Suppressor macrophage treated with lipopolysaccharide for 4 hours (primary cell): ENCODE measurements at regions not wholly inside any gene's neighbourhood (a gene's known extent, or its start where the extent isn't known, plus 50 kb on each side); places are given as distances from the start of the nearest gene placed in this dataset.
"Not testable (repeated sequence)": the region's sequence is repeated elsewhere in the genome, so short reads cannot be mapped to it uniquely, and the experiment has no call there.

ENCODE experiments used
- DNase-seq: peaks from one replicate; pipeline ENCODE4 v3.0.0-alpha.2; 2020

DNA sequence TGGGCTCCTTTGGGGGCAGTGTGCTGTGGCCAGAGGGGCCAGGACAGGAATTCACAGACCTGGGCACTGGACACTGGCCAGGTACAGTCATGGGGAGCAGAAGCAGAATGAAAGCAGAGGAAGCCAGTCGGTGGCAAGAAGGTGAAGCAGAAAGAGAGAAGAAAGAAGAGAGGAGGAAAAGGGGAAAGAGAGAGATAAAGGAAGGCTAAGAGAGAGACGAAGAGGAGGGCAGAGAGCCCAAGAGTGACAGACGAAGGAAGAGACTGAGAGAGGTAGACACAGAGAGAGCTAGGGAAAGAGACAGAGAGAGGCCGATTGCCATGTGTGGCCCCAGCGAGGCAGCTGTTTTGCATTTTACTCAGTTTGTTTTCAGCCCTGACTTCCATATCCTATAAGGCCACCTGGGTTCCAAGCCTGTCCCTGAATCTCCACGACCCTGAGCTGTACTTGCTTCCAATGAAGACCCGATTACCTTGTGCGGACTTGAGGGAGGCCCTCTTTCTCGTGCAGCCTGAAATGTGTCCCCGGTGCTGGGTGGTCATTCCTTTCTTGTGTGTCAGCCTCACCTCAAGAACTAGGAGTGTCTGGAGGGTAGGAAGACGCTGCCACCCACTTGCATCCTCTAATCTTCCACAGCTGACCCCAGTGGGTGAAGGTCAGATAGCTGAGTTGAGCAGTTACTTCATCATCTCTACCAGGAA, 73.9 kb downstream of the LSM3 start:
- no peak for DNase-seq

DNA sequence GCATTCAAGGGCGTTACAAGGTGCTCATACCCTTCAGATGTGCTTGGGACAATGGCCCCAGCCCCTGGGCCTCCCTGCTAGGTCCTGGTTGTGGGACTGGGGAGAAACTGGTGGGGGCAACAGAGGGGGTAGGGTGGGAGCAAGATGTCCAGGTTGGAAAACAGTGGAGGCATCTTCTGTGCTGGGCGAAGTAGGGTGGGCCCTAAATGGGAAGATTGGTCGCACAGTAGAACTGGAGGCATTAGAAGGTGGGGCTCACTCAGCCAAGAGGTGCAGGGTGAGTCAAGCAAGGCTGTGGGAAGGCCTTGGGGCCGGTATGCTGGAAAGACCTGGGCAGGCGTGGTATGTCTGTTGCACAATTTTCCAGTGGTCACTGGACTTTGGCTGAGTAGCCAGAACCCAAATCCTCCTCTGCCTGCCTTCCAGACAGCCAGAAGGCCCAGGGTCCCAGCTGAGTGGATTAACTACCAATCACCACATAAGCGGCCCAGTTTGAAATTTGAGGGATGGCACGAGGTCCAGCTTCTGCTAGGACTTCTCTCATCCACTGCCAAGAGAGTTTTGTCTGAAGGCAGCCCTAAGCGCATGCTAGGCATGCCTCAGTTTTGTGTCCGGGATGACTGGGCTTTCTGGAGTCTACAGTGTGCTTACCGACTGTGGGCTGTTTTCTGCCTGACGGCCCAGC, 74.5 kb downstream of the LSM3 start:
- no peak for DNase-seq

DNA sequence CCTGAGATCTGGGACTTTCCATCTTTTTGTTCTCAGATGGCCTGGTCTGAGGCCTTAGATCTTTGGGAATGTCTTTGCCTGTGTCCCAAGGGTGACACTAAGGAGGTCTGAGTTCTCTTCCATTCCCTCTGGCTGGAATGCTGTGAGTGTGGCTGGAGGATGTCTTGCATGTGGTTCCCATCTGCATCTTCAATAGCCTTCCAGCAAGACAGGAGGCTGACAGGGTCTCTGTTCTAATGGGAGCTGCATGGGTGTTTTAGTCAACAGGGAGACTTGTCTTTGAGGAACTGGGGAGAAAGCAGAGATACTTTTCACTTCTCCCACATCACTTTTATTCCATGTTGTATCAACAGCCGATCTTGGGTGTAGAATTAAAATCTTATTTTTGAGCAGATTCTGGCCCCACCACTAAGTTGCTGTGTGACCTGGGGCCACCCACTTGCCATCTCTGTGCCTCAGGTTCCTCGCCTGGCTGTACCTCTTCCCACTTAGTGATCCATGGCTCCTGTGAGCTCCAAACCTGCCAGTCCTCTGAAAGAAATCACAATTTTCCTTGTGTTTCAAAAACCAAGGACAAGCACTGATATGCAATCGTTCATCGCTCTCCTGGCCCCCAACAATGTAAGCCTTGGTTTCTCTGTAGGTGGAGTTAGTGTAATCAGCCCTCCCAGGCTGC, 75.2 kb downstream of the LSM3 start:
- DNase-seq: no peak

DNA sequence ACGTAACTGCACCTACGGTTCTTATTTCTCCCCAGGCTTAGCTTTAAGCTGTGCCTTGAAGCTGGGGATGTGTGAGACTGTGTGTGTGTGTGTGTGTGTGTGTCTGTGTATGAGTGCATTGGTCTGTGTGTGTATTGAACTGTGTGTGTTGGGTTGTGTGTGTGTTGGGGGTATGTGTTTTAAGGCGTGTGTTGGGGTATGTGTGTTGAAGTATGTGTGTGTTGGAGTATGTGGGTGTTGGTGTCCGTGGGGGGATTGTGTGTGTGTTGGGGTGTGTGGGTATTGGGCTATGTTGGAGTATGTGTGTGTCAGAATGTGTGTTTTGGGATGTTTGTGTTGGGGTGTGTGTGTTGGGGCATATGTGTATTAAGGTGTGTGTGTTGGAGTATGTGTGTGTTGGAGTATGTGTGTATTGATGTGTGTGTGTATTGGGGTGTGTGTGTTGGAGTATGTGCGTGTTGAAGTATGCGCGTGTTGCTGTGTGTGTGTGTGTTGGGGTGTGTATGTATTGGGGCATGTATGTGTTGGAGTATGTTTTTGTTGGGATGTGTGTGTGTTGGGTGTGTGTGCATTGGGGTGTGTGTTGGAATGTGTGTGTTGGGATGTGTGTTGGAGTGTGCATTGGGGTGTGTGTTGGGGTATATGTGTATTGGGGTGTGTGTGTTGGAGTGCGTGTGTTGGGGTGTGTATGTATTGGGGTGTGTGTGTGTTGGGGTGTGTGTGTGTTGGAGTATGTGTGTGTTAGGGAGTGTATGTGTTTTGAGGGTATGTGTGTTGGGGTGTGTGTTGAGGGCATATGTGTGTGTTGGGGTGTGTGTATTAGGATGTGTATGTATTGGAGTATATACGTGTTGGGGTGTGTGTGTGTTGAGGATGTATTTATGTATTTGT, 76.4 kb downstream of the LSM3 start:
- DNase-seq: no peak

DNA sequence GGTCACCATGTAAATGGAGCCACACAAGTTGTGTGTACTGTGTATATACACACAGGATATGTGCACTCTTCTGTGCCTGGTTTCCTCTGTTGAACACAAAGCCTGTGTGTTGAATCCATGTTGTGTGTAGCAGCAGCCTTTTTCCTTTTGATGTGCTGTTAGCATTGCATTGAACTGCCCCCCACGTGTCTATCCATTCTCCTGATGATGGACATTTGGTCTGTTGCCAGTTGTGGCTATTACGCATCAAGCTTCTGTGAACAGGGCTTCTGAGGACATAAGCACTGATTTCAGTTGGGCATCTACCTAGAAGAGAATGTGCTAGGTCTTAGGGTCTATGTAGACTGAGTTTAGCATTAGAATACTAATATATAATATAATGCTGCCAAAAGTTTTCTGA, 77.4 kb downstream of the LSM3 start:
- no peak for DNase-seq

DNA sequence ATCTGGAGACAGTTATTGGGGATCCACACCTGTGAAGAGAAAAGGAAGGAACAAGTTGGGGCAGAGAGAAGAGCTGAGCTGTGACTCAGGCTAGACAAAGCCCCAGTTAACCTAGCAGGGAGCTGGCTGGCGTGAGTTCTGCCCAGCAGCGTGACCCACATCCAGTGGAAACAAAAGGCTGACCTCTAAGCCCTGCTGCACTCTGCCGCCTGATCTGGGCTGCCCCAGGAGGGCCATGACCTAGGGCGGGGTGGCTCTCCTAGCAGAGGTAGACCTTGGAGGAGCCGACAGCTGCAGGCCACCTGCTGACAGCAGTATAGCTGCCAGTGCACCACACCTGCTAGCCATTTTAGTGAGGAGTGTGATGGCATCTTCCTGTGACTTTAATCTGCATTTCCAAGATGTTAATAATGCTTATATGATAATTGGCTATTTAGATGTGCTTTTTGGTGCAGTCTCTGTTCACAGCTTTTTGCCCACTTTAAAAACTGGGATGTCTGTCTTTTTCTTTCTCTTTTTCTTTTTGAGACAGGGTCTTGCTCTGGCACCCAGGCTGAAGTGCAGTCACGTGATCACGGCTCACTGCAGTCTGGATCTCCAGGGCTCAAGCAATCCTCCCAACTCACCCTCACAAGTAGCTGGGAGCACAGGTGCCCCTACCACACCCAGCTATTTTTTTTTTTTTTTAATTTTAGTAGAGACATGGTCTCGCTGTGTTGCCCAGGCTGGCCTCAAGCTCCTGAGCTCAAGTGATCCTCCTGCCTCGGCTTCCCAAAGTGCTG, 78.1 kb downstream of the LSM3 start:
- no peak for DNase-seq

DNA sequence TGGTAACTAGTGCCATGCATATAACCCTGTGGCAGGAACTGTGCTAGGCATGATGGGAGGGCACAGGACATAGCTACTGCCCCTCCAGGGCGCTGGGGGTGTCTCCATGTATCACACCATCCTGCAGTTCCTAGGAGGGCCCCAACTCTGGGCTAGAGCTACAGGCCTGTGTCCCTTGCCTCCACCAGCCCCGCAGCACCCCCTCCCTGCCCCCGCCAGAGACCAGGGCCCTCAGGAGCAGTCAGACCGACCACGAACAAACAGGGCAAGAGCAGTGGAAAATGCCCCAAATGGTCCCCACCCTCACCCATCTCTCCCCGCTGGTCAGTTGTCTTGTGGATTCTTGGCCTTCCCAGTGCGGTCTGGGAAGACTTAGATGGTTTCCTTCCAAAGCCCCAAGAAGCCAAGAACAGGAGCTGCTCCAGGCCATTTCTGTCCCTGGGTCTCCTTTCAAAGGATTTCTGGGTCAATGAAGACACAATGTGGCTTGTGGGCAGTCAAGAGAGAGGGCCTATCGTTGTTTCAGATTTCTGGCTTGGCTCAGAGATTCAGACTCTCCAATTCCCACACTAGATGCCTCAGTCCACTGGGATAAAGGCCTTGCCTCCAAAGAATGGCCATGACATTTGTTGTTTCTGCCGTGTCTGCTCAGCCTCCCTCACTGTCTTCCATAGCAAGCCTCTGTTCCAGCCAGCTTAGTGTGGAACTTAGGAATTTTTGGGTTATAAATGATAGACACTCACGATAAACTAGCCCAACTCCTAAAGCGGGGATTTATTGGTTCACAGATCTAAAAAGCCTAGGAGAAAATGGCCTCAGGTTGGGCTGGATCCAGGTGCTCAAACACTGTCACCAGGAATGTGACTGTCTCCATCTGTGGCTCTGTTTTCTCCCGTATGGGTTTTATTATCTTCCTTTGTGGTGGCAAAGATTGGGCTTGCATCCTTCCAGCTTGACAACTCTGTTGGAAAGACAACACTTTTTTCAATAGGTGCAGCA, 80.6 kb downstream of the LSM3 start:
- DNase-seq: no peak

DNA sequence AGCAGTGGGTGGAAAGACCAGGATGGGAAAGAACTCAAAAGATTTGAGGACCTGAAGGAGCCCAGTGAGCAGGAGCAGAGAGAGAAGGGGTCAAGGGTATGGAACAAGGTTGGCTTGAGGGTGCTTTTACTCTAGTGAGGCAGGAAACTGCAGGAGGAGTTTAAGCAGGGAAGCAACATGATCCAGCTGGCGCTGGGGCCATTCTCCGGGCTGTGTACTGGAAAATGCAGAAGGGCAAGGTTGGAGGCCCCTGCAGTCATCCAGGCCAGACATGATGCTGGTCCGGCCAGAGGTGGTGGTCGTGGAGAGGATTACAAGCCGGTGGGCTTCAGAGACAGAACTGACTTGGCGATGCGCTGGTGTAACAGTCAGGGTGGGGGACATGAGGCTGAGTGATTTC, 81.8 kb downstream of the LSM3 start:
- no peak for DNase-seq

DNA sequence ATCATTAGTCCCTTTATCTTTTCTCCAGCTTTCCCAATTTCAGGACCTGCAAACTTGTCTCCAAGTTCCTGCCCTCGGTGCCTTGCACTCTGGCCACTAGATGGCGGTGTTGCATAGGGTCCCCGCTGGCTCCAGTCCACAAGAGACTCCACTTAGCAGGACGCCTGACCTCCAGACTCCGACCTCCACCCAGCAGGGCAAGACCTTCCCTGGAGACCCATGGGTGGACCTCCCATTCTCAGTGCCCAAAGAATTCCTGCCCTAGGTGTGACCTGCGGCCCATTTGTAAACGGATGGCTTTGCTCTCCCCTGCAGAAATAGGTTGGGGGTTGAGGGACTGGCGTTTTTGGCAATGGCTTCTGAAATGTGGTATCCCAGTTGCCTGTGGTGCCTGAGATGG, 82.6 kb downstream of the LSM3 start:
- DNase-seq: peak; percentile 89

DNA sequence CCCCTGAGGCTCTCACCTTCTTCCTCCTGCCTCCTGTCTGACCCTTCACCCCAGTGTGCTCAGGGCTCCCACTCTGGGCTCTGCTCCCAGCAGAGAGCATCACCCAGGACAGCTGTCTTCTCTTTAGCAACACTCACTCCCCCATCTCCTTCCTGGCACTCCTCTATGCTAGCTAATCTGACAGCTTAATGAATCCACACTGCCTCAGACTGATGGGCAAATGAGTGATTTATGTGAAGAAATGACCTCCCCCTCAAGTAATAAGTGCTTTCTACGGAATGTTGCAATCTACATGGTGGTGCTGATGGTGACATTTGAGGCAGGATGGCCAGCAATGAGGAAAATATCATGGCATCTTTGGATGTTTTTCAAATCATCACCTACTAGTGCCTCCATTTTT, 83.6 kb downstream of the LSM3 start:
- no peak for DNase-seq

DNA sequence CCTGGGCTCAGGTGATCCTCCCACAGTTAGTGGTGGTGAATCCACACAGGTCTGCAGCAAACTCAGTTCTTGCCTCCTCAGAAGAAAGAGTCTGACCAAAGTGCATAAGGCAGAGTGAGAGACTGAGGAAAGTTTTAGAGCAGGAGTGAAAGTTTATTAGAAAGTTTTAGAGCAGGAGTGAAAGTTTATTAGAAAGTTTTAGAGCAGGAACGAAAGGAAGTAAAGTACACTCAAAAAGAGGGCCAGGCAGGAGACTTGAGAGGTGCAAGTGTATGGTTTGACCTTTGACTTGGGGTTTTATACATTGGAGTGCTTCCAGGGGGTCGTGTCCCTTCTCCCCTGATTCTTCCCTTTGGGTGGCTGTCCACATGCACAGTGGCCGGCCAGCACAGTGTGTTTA, 84.2 kb downstream of the LSM3 start:
- DNase-seq: no peak

DNA sequence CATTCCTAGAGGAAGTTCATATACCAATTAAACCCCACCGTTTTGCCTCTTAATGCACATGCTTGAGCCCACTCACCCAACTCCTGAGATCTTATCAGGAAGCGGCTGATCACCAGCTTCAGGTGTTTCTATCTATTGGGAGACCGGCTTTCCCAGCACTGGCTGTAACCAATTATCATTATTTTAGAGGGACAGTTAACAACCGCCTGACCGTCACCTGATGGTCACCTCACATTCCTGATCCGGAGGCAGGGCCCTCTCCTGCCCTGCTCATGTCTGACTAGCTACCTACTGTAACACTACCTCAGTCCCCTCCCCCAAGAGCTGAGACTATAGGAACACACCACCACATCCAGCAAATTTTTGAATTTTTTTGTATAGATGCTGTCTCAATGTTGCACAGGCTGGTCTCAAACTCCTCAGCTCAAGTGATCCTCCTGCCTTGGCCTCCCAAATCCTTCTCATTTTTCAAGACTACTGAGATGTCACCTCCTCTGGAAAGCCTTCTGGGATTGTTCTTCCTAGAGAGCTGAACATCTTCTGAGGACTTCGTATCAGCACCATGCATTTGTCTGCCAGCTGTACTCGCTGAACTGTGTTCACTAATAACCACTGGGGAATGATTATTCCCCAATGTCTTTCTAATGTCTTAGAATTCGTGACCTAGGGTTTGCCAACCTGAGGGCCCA, 84.8 kb downstream of the LSM3 start:
- no peak for DNase-seq

DNA sequence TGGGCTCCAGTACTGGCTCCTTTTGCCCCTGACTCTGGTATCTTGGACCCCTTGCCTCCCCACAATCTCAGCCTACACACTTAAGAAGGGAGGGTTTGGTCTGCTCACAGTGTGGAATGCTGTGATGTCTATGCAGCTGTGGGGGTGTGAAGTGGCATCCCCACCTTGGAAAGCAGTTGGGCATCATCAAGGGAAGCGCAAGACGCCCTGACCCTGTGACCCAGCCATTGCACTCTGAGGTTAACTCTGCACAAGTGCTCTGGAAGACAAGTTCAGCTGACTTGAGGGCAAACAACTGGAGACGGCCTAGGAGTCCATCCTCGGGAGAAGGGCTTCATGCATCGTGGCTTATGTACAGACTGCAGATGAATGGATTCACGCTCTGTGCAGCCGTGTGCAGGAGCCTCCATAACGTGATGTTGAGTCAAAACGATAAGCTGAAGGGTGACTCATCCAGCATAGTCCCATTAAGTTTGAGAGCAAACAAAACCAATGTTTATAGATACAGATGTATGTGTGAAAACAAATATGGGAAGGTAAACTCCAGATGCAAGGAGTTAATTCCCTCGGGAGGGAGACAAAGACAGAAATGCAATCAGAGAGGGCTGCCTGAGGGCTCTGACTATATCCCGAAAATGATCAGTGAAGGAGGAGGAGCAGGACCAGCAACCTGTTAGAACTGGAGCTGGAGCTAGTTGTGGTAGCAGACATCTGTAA, 86.8 kb downstream of the LSM3 start:
- no peak for DNase-seq

DNA sequence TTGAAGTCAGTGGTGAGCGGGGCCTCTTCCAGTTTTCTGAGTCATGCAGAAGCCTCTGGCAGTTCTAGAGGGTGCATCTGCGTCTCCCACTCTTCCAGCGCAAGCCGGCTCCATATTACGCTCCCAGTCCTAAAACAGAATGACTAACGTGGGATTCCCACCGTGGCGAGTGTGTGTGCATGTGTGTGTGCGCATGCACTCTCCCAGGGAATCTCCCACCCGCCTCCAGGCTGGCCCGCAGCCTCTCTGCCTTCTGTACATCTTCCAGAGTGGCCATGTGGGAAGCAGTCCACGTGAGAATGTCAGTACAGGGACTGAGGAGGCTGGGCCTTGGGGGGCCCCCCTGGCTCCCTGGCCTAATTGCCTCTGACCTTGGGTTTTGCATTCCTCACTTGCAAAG, 87.7 kb downstream of the LSM3 start:
- no peak for DNase-seq

DNA sequence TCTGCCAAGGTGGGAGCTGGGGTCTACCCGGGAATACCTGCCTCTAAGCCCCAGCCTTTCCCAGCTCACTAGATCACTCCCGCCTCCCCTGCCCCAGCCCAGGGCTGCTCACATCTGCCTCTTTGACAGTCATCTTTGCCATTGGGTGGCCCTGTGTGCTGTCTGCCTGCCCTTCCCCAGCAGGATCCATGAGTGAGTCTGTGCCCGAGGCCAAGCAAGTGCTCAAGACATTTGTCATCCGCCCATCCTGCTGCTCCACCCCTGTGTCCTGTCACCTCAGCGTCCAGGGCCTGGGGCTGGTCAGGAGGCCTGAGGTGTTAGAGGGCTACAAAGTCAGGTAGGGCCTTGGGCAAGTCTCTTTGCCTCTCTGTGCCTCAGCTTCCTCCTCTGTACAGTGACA, 89.4 kb downstream of the LSM3 start:
- DNase-seq: no peak

DNA sequence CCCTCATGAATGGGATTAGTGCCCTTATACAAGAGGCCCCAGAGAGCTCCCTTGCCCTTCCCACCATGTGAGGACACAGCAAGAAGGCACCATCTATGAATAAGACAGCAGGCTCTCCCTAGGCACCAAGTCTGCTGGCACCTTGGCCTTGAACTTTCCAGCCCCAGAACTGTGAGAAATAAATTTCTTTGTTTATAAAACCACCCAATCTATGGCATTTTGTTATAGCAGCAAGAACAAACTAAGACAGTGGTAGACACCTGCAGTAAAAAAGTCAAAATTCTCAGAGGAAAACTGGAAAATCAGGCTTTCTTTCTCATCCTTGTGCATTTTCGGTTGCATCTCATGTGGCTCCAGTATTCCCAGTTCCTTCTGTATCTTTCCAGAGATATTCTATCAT, 90.3 kb downstream of the LSM3 start:
- no peak for DNase-seq

DNA sequence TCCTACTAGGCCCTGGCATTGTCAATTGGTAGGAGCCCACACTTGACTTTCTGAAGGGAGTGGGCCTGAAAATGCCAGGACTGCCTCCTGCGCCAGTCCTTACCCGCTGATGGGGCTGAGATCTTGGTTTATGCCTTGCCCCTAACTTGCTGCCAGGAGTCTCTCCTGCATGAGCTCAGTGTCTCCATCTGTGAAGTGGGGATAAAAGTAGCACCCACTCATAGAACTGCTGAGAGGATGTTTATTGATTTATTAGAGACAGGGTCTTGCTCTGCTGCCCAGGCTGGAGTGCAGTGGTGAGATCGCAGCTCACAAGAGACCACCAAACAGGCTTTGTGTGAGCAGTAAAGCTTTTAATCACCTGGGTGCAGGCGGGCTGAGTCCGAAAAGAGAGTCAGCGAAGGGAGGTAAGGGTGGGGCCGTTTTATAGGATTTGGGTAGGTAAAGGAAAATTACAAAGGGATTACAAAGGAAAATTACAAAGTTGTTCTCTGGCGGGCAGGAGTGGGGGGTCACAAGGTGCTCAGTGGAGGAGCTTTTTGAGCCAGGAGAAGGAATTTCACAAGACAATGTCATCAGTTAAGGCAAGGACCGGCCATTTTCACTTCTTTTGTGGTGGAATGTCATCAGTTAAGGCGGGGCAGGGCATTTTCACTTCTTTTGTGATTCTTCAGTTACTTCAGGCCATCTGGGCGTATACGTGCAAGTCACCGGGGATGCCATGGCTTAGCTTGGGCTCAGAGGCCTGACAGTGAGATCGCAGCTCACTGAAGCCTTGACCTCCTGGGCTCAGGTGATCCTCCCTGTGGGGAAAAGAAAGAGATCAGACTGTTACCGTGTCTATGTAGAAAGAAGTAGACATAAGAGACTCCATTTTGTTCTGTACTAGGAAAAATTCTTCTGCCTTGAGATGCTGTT, 93.7 kb downstream of the LSM3 start:
- not testable (repeated sequence) for DNase-seq

DNA sequence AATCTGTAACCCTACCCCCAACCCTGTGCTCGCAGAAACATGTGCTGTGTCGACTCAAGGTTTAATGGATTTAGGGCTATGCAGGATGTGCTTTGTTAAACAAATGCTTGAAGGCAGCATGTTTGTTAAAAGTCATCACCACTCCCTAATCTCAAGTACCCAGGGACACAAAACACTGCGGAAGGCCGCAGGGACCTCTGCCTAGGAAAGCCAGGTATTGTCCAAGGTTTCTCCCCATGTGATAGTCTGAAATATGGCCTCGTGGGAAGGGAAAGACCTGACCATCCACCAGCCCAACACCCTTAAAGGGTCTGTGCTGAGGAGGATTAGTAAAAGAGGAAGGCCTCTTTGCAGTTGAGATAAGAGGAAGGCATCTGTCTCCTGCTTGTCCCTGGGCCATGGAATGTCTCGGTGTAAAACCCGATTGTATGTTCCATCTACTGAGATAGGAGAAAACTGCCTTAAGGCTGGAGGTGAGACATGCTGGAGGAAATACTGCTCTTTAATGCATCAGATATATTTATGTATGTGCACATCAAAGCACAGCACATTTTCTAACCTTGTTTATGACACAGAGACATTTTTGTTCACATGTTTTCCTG, 94.4 kb downstream of the LSM3 start:
- DNase-seq: not testable (repeated sequence)
